K562 (cell line): ENCODE measurements at regions not wholly inside any gene's neighbourhood (a gene's known extent, or its start where the extent isn't known, plus 50 kb on each side); places are given as distances from the start of the nearest gene placed in this dataset.

Source experiments
- ATAC-seq: fragments of 200-7000 bp; cut with Tn5 transposase; 3 replicates; pipeline ENCODE4 v1.9.1; 2020; ENCODE audit warnings: moderate library complexity
- BruUV-seq: library from RNA; stranded (reverse); fragments of 400-500 nt; replicated peaks from 2 replicates; lab custom pipeline; 2021; lab: Mats Ljungman, UMichigan
- CTCF ChIA-PET: fragments of 300-600 bp; formaldehyde crosslinking; extraction: SDS; loops from one replicate; lab custom pipeline; 2021; ENCODE audit warnings: low intra/inter-chr PET ratio; lab: Yijun Ruan, JAX
- POLR2A ChIA-PET: fragments of 300-600, 350-650 bp; sonication (Branson Sonifier 250); formaldehyde crosslinking; extraction: SDS; loops from one replicate; lab custom pipeline; 2021; ENCODE audit warnings: antibody characterized with exemption, inconsistent platforms; lab: Yijun Ruan, JAX
- DNase-seq, 4 experiments: peaks; one replicate each; pipeline versions ENCODE4 v3.0.0 to v3.0.0-alpha.2; 2011 to 2018; ENCODE audit warnings: low spot score in 3 of 4, mixed read lengths in 3 of 4; ENCODE audit errors: extremely low read depth in 1 of 4
- FAIRE-seq: peaks from 2 replicates; lab custom pipeline; 2011; peaks lifted over from hg19 to GRCh38; lab: Jason Lieb, UNC
- H2AFZ ChIP-seq: 2 replicates; pipeline ENCODE4 v1.6.0; 2011; ENCODE audit warnings: low read depth, low read length, control low read depth, inconsistent platforms
- H3K27ac ChIP-seq: fragments of 200-600 bp; 3 replicates; pipeline ENCODE4 v1.8.0; 2011; ENCODE audit warnings: low read depth, mild to moderate bottlenecking, control low read depth, inconsistent platforms, low read length, moderate library complexity, mixed read lengths; ENCODE audit errors: extremely low read depth
- H3K27me3 ChIP-seq, 2 experiments: fragments of 300-600 bp in 1 of 2; 2 replicates in 1 of 2; 3 replicates in 1 of 2; pipeline versions ENCODE4 v1.6.0 to v1.8.0; 2011; ENCODE audit warnings: inconsistent platforms in 2 of 2, low read length in 2 of 2, mild to moderate bottlenecking in 1 of 2, mixed read lengths in 1 of 2, moderate library complexity in 1 of 2; ENCODE audit not compliant: control insufficient read depth in 2 of 2, insufficient read depth in 2 of 2
- H3K36me3 ChIP-seq: fragments of 300-600 bp; 3 replicates; pipeline ENCODE4 v1.8.0; 2011; ENCODE audit warnings: mild to moderate bottlenecking, low read length, inconsistent platforms; ENCODE audit not compliant: control insufficient read depth, insufficient read depth
- H3K4me1 ChIP-seq, 2 experiments: fragments of 200-600 bp in 1 of 2; replicated peaks in 1 of 2; 2 replicates in 1 of 2; 3 replicates in 1 of 2; pipeline versions ENCODE4 v1.5.1 to v1.8.0; 2011; ENCODE audit warnings: inconsistent platforms in 2 of 2, low read length in 2 of 2, mild to moderate bottlenecking in 1 of 2, mixed read lengths in 1 of 2, moderate library complexity in 1 of 2; ENCODE audit not compliant: control insufficient read depth in 2 of 2, insufficient read depth in 2 of 2
- H3K4me2 ChIP-seq: 2 replicates; pipeline ENCODE4 v1.6.1; 2011; ENCODE audit warnings: low read length, control low read depth, inconsistent platforms, mixed read lengths; ENCODE audit not compliant: insufficient read depth
- H3K4me3 ChIP-seq: fragments of 200-600 bp; sonication (generic), shearing (Covaris generic); 2 replicates; pipeline ENCODE4 v1.5.1; 2016; ENCODE audit warnings: control low read depth, inconsistent platforms
- H3K79me2 ChIP-seq: fragments of 200-600 bp; 3 replicates; pipeline ENCODE4 v1.8.0; 2011; ENCODE audit warnings: low read length, inconsistent platforms; ENCODE audit not compliant: control insufficient read depth, insufficient read depth
- H3K9ac ChIP-seq, 2 experiments: 2 replicates each; pipeline versions ENCODE4 v1.6.0 to v1.6.1; 2011; ENCODE audit warnings: low read depth in 2 of 2, low read length in 2 of 2, control low read depth in 1 of 2, inconsistent platforms in 1 of 2, mild to moderate bottlenecking in 1 of 2, mixed read lengths in 1 of 2; ENCODE audit not compliant: insufficient read depth in 1 of 2
- H3K9me1 ChIP-seq: one replicate; pipeline ENCODE4 v1.6.0; 2011; ENCODE audit warnings: inconsistent platforms, mild to moderate bottlenecking, low read length, moderate library complexity; ENCODE audit not compliant: control insufficient read depth, insufficient read depth
- H3K9me3 ChIP-seq: replicated peaks from 2 replicates; pipeline ENCODE4 v1.5.1; 2011; ENCODE audit warnings: low read depth, low read length, inconsistent platforms; ENCODE audit not compliant: control insufficient read depth, insufficient read depth
- H4K20me1 ChIP-seq: replicated peaks from 2 replicates; pipeline ENCODE4 v1.6.1; 2011; ENCODE audit warnings: low read length, inconsistent platforms, mixed read lengths; ENCODE audit not compliant: control insufficient read depth, insufficient read depth
- BRD4 ChIP-seq: fragments of 200-600 bp; sonication (generic); IDR thresholded peaks from 2 replicates; pipeline ENCODE4 v1.6.1; 2017; ENCODE audit warnings: inconsistent platforms
- ELF4 ChIP-seq: fragments of 450-650 bp; formaldehyde crosslinking; IDR thresholded peaks from 2 replicates; pipeline ENCODE4 v1.4.0; 2022; ENCODE audit warnings: missing genetic modification characterization
- NONO ChIP-seq, 2 experiments: fragments of 200-400 bp in 1 of 2; fragments of 450-650 bp in 1 of 2; formaldehyde crosslinking in 1 of 2; IDR thresholded peaks; 2 replicates each; pipeline ENCODE4 v1.6.1; 2017; ENCODE audit warnings: low read depth in 2 of 2, mild to moderate bottlenecking in 2 of 2, moderate library complexity in 2 of 2, low read length in 1 of 2
- PATZ1 ChIP-seq: fragments of 250-450 bp; sonication (Bioruptor Pico); IDR thresholded peaks from 2 replicates; pipeline ENCODE4 v1.5.0; 2020; ENCODE audit warnings: mild to moderate bottlenecking, borderline replicate concordance
- TFE3 ChIP-seq: fragments of 450-650 bp; formaldehyde crosslinking; IDR thresholded peaks from 2 replicates; pipeline ENCODE4 v1.4.0; 2020; ENCODE audit warnings: mild to moderate bottlenecking, mixed read lengths
- ZNF695 ChIP-seq: fragments of 450-650 bp; formaldehyde crosslinking; IDR thresholded peaks from 2 replicates; pipeline ENCODE4 v1.4.0; 2020; ENCODE audit warnings: mild to moderate bottlenecking, moderate library complexity
- WGBS: fragments of 100-300 bp; shearing (Covaris generic); methylation state at CpG from one replicate; pipeline ENCODE4 v1.1.6; 2016; ENCODE audit warnings: low coverage, mixed read lengths; ENCODE audit not compliant: insufficient coverage; ENCODE audit errors: missing lambda C conversion rate; 5-methylcytosine and 5-hydroxymethylcytosine counted together
- in situ Hi-C: fragments of 300-500 bp; cut with MboI; formaldehyde crosslinking; loops from 4 replicates; pipeline ENCODE4 v1.15.0; 2018; ENCODE audit warnings: inconsistent platforms, mixed read lengths
- intact Hi-C: fragments of 100-400 bp; cut with micrococcal nuclease; formaldehyde crosslinking; loops from 2 replicates; pipeline ENCODE4 v1.14.2; 2022

GRCh38 chr18:45122506-45122905 is 441.8 kb downstream of the SETBP1 start:
- Histone ChIP-seq H3K79me2 (no peaks in the 10 kb centered on the region), H3K4me2 (no peak overlapping the region), H3K4me3 (no peak overlapping the region), H3K9ac (no peak overlapping the region), H3K4me1 (no peaks in the 10 kb centered on the region), H3K27ac (no peak overlapping the region), H3K9me1 (no peaks in the 10 kb centered on the region), H3K9me3 (no peaks in the 10 kb centered on the region), H4K20me1 (no peaks in the 10 kb centered on the region), H2AFZ (no peak overlapping the region)
- FAIRE-seq (no peak), DNase-seq (no peak), ATAC-seq (no peak)
- CTCF ChIA-PET = no interaction called here
- WGBS = 0% methylated on average over 1 of the region's 1 CpG
- intact Hi-C loops (no loop called here), in situ Hi-C loops (no loop called here)
- no peak for TF ChIP-seq NONO (IDR thresholded peaks at IDR 0.05; ENCODE audit: low read depth in 2 of 2, low read length in 1 of 2)
- no peak for TF ChIP-seq BRD4
- no peak for TF ChIP-seq ELF4 (CRISPR knock-in tag)
- no peak for TF ChIP-seq ZNF695
- no peak for TF ChIP-seq PATZ1
- TF ChIP-seq TFE3 (CRISPR knock-in tag) = no peak
- TF ChIP-seq, all 486 proteins: peak for 0
- BruUV-seq = no TSS peak
- Histone ChIP-seq H3K36me3 (no peaks in the 10 kb centered on the region), H3K27me3 (no peaks in the 10 kb centered on the region)
- POLR2A ChIA-PET = interaction anchor here (0.8 kb wide), 1 partner anchor 147 kb away, joined by 3 read pairs; no protein-coding TSS in a partner anchor
